GM12872 (cell line): ENCODE measurements at regions not wholly inside any gene's neighbourhood (a gene's known extent, or its start where the extent isn't known, plus 50 kb on each side); places are given as distances from the start of the nearest gene placed in this dataset.

Experiments
- CTCF ChIP-seq: IDR thresholded peaks from 3 replicates; pipeline ENCODE4 v1.5.1; 2011; ENCODE audit warnings: low read depth, mild to moderate bottlenecking, low read length, moderate library complexity; ENCODE audit not compliant: insufficient read depth

- TF ChIP-seq CTCF: no peak
These were observed 129.3 kb upstream of the TUT7 start for GRCh38 chr9:86483496-86483895.

GRCh38 chr9:86481466-86481865 is 127.3 kb upstream of the TUT7 start:
- TF ChIP-seq CTCF: no peak

- no peak for TF ChIP-seq CTCF
These were observed 117.1 kb upstream of the TUT7 start for GRCh38 chr9:86471171-86471815.

- no peak for TF ChIP-seq CTCF
These were observed 116.1 kb upstream of the TUT7 start for GRCh38 chr9:86470326-86470725.

- no peak for TF ChIP-seq CTCF
These were observed 115.5 kb upstream of the TUT7 start for GRCh38 chr9:86469476-86470250.

- TF ChIP-seq CTCF: no peak
These were observed 110.0 kb upstream of the TUT7 start for GRCh38 chr9:86464242-86464641.

- TF ChIP-seq CTCF: no peak
These were observed 106.2 kb upstream of the TUT7 start for GRCh38 chr9:86460216-86461002.
